GM19023 (cell line): ENCODE measurements at regions not wholly inside any gene's neighbourhood (a gene's known extent, or its start where the extent isn't known, plus 50 kb on each side); places are given as distances from the start of the nearest gene placed in this dataset.

Source experiments
- ATAC-seq: cut with Tn5 transposase; IDR thresholded peaks from one replicate; pipeline ENCODE4 v1.9.1; 2021; ENCODE audit warnings: mild to moderate bottlenecking, moderate library complexity; ENCODE audit not compliant: unreplicated experiment

DNA sequence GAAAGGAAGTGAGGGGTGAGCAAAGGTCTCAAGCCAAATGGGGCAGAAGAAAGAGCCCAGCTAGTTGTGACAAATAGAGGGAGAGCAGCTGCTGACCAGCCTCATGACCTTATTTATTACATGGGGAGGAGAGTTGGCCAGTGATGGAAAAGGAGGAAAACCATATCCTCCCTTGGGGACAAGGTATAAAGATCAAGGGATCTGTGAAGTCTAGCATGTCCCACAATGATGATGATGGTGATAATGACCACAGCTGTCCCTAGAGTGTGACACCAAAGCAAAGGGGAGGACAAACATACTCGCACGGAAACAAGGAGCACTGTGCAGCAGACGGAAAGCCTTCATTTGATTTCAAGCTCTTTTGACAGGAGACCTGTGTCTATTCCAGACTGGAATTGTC, 190.4 kb upstream of the MCHR2 start:
- no peak for ATAC-seq

GRCh38 chr6:100182313-100182712, 188.3 kb upstream of the MCHR2 start:
- no peak for ATAC-seq

GRCh38 chr6:100181309-100181708, 187.3 kb upstream of the MCHR2 start:
- ATAC-seq, result no peak

GRCh38 chr6:100179576-100179975, 185.6 kb upstream of the MCHR2 start:
- no peak for ATAC-seq

DNA sequence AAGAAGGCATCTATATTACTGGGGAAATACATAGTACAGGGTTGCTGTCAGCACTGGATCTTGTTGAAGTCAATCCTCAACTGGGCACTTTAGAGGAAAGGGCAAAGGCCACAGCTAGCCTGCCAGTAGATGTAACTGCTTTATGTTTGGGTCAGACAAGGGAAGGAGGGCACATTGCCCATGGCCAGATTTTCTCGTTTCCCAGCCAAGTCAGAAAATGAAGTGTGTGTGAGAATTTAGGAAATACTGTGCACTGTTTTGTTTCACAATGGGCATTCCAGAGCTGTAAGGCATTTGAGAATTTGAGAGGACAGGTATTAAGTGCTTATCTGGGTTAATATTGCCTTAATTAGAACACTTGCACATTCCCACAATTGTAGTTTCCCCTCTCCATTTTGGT, 183.9 kb upstream of the MCHR2 start:
- no peak for ATAC-seq

- no peak for ATAC-seq
These were observed 183.1 kb upstream of the MCHR2 start for GRCh38 chr6:100176951-100177710.

GRCh38 chr6:100176311-100176950, 182.4 kb upstream of the MCHR2 start:
- ATAC-seq, result no peak

DNA sequence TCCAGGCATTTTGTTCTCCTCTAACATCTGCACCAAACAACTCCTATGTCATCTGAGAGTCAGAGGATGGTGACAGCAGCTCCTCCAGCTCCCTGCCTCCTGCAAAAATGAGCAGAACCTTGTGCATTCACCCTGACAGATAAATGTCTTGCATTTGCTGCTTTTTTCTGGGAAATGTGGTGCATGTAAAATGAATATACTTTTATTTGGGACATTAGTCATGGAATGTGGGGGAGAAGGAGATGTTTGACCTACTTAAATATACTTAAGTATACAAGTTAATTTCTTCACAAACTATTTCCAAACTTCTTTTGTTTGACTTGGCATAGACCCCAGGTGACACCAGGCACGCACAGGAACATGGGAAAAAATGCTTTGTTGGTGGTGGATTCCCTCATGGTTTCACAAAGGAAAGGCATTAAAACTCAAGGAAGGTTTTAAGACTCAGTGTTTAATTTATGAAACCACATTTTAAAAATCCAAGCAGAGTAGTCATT, 181.8 kb upstream of the MCHR2 start:
- ATAC-seq, result no peak

- no peak for ATAC-seq
These were observed 179.2 kb upstream of the MCHR2 start for GRCh38 chr6:100173211-100173610.

DNA sequence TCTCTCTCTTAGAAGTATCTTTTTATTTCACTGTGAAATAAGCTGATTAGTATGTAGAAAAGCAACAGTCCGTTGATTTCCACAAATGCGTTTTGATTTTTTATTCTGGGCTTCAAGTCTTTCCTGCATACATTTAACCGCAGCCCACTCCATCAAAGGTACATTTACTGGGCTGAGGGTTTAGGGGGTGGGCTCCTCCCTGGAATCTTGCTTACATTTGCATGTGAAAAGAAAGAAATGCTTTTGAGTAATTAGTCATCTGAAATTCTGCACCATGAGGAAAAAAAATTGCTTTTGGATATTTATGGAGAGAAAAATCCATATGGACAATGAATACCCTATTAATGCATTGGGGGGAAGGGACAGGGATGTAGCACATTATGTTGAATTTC, 178.3 kb upstream of the MCHR2 start:
- no peak for ATAC-seq

DNA sequence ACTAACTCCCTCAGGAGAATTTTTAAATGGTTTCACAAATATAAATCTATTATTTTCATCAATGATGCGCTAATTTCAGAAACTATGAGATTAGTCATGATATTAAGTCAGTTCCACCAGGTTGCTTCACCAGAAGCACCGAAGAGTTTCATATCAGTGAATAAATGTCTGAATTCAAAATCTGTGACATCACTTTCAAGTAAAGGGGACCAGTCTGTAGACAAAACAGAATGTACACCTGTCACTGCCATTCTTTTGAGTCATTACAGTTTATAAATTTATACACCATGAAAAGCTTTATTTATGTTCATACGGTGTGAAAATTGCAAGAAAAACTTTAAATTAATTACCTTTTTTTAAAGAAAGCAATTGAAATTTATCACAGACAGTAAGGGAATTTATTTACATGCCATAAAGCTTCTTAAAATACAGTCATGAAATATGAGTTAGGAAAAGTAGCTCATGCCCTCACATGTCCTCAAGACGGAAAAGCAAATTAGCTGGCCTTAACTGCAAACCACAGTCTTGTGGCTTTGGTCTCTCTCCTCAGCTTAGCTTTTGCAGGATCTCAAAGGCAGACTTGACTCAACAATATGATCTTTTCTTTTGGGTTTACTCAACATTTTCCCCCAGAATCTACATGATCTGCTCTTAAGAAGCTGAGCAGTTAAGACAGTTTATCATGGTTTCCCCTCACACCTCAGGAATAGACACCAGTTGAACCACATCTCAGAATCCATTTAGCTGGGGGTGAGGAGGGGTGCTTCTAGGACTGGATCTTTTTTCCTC, 177.7 kb upstream of the MCHR2 start:
- peak; percentile 79 for ATAC-seq

- no peak for ATAC-seq
These were observed 174.1 kb upstream of the MCHR2 start for GRCh38 chr6:100168148-100168547.

GRCh38 chr6:100167585-100167984, 173.6 kb upstream of the MCHR2 start:
- no peak for ATAC-seq

DNA sequence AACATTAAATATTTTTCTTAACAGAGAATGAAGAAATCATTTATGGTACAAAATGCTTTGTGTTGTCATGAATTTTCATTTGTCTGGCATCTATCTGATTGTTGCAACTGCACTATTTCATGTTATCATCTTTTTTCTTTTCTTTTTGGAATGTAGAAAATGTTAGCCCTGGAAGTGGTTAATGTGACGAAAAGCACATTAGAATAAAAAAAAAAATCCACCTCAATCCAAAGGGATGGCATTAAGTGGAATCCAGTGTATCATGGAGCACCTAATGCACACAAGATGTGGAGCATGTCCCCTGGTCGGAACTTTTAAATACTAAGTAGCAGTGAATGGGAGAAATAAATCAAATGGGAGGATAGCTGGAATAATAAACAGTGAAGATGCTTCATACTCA, 172.9 kb upstream of the MCHR2 start:
- ATAC-seq, result no peak

DNA sequence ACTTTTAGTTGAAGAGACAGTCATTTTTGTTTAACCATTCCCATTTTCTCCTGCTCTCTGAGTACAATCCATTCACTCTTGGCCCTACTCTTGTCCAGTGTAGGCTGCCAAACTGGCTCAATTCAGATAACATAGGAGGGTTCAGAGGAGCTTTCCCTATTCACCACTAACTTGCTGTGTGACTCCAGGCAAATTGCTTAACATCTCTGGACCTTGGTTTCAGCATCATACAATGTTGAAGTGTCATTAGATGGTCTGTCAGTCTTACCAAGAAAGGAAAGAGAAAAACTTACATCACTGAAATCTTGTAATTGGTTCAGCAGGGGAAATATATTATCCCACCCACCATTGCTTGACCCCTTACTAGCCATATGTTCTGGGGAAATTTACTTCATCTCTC, 171.4 kb upstream of the MCHR2 start:
- no peak for ATAC-seq

DNA sequence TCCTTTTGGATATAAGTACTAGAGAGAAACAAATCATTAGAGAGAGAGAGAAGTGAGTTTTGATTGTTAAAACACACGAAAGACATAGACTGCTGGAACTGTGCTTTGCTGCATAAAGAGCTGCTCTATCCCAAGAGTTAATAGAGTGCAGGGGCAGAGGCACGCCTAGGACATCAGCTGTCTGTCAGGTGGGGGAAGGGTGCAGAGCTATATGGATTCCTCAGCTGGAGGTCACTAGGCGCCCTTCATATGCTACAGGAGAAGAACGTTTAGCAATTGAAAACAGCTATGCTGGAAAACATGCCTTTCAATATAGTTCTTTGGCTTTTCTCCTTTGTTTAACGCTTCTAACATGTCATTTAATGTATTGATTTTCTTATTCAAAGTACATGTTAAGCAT, 169.0 kb upstream of the MCHR2 start:
- no peak for ATAC-seq

DNA sequence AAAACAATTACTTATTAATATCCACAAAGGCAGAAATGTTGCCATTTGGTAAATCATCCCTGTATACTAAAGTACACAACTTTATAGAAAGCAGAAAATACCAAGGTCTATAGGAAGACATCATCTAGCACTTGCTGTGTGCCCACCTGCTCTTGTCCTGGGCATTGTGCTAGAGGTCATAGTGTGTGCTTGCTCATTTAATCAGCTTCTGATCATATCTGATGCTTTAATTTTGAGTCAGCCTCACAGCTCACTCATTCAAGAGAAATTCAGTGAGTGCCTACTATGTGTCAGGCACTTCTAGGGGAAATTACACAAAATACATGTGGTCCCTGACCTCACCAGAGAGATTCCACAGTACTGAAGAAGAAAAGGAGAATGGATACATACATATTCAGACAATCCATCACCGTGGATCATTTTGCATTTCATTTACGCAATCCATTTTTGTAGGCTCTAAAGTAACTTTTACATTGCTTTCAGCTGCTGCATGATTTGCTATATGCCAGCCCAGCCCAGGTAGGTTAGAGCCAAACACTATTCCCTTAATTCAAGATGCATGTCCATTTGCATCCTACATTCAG, 167.9 kb upstream of the MCHR2 start:
- no peak for ATAC-seq

- no peak for ATAC-seq
These were observed 166.9 kb upstream of the MCHR2 start for GRCh38 chr6:100160930-100161329.

GRCh38 chr6:100155141-100155540, 161.1 kb upstream of the MCHR2 start:
- ATAC-seq, result no peak

- ATAC-seq, result no peak
These were observed 159.7 kb upstream of the MCHR2 start for GRCh38 chr6:100153636-100154275.

GRCh38 chr6:100152201-100152600, 158.2 kb upstream of the MCHR2 start:
- no peak for ATAC-seq
